K562 (cell line): ENCODE measurements at regions not wholly inside any gene's neighbourhood (a gene's known extent, or its start where the extent isn't known, plus 50 kb on each side); places are given as distances from the start of the nearest gene placed in this dataset.
"Not testable (repeated sequence)": the region's sequence is repeated elsewhere in the genome, so short reads cannot be mapped to it uniquely, and the experiment has no call there.

Experiments
- ATAC-seq: fragments of 200-7000 bp; cut with Tn5 transposase; 3 replicates; pipeline ENCODE4 v1.9.1; 2020; ENCODE audit warnings: moderate library complexity
- BruUV-seq: library from RNA; stranded (reverse); fragments of 400-500 nt; replicated peaks from 2 replicates; lab custom pipeline; 2021; lab: Mats Ljungman, UMichigan
- CTCF ChIA-PET: fragments of 300-600 bp; formaldehyde crosslinking; extraction: SDS; loops from one replicate; lab custom pipeline; 2021; ENCODE audit warnings: low intra/inter-chr PET ratio; lab: Yijun Ruan, JAX
- POLR2A ChIA-PET: fragments of 300-600, 350-650 bp; sonication (Branson Sonifier 250); formaldehyde crosslinking; extraction: SDS; loops from one replicate; lab custom pipeline; 2021; ENCODE audit warnings: antibody characterized with exemption, inconsistent platforms; lab: Yijun Ruan, JAX
- DNase-seq, 4 experiments: peaks; one replicate each; pipeline versions ENCODE4 v3.0.0 to v3.0.0-alpha.2; 2011 to 2018; ENCODE audit warnings: low spot score in 3 of 4, mixed read lengths in 3 of 4; ENCODE audit errors: extremely low read depth in 1 of 4
- FAIRE-seq: peaks from 2 replicates; lab custom pipeline; 2011; peaks lifted over from hg19 to GRCh38; lab: Jason Lieb, UNC
- H2AFZ ChIP-seq: 2 replicates; pipeline ENCODE4 v1.6.0; 2011; ENCODE audit warnings: low read depth, low read length, control low read depth, inconsistent platforms
- H3K27ac ChIP-seq: fragments of 200-600 bp; 3 replicates; pipeline ENCODE4 v1.8.0; 2011; ENCODE audit warnings: low read depth, mild to moderate bottlenecking, control low read depth, inconsistent platforms, low read length, moderate library complexity, mixed read lengths; ENCODE audit errors: extremely low read depth
- H3K27me3 ChIP-seq, 2 experiments: fragments of 300-600 bp in 1 of 2; 2 replicates in 1 of 2; 3 replicates in 1 of 2; pipeline versions ENCODE4 v1.6.0 to v1.8.0; 2011; ENCODE audit warnings: inconsistent platforms in 2 of 2, low read length in 2 of 2, mild to moderate bottlenecking in 1 of 2, mixed read lengths in 1 of 2, moderate library complexity in 1 of 2; ENCODE audit not compliant: control insufficient read depth in 2 of 2, insufficient read depth in 2 of 2
- H3K36me3 ChIP-seq: fragments of 300-600 bp; 3 replicates; pipeline ENCODE4 v1.8.0; 2011; ENCODE audit warnings: mild to moderate bottlenecking, low read length, inconsistent platforms; ENCODE audit not compliant: control insufficient read depth, insufficient read depth
- H3K4me1 ChIP-seq, 2 experiments: fragments of 200-600 bp in 1 of 2; replicated peaks in 1 of 2; 2 replicates in 1 of 2; 3 replicates in 1 of 2; pipeline versions ENCODE4 v1.5.1 to v1.8.0; 2011; ENCODE audit warnings: inconsistent platforms in 2 of 2, low read length in 2 of 2, mild to moderate bottlenecking in 1 of 2, mixed read lengths in 1 of 2, moderate library complexity in 1 of 2; ENCODE audit not compliant: control insufficient read depth in 2 of 2, insufficient read depth in 2 of 2
- H3K4me2 ChIP-seq: 2 replicates; pipeline ENCODE4 v1.6.1; 2011; ENCODE audit warnings: low read length, control low read depth, inconsistent platforms, mixed read lengths; ENCODE audit not compliant: insufficient read depth
- H3K4me3 ChIP-seq: fragments of 200-600 bp; sonication (generic), shearing (Covaris generic); 2 replicates; pipeline ENCODE4 v1.5.1; 2016; ENCODE audit warnings: control low read depth, inconsistent platforms
- H3K79me2 ChIP-seq: fragments of 200-600 bp; 3 replicates; pipeline ENCODE4 v1.8.0; 2011; ENCODE audit warnings: low read length, inconsistent platforms; ENCODE audit not compliant: control insufficient read depth, insufficient read depth
- H3K9ac ChIP-seq, 2 experiments: 2 replicates each; pipeline versions ENCODE4 v1.6.0 to v1.6.1; 2011; ENCODE audit warnings: low read depth in 2 of 2, low read length in 2 of 2, control low read depth in 1 of 2, inconsistent platforms in 1 of 2, mild to moderate bottlenecking in 1 of 2, mixed read lengths in 1 of 2; ENCODE audit not compliant: insufficient read depth in 1 of 2
- H3K9me1 ChIP-seq: one replicate; pipeline ENCODE4 v1.6.0; 2011; ENCODE audit warnings: inconsistent platforms, mild to moderate bottlenecking, low read length, moderate library complexity; ENCODE audit not compliant: control insufficient read depth, insufficient read depth
- H3K9me3 ChIP-seq: replicated peaks from 2 replicates; pipeline ENCODE4 v1.5.1; 2011; ENCODE audit warnings: low read depth, low read length, inconsistent platforms; ENCODE audit not compliant: control insufficient read depth, insufficient read depth
- H4K20me1 ChIP-seq: replicated peaks from 2 replicates; pipeline ENCODE4 v1.6.1; 2011; ENCODE audit warnings: low read length, inconsistent platforms, mixed read lengths; ENCODE audit not compliant: control insufficient read depth, insufficient read depth
- MTA2 ChIP-seq: fragments of 450-650 bp; IDR thresholded peaks from 2 replicates; pipeline ENCODE4 v1.6.1; 2016; ENCODE audit warnings: low read depth
- POLR2AphosphoS5 ChIP-seq: IDR thresholded peaks from 2 replicates; pipeline ENCODE4 v1.6.1; 2011; ENCODE audit warnings: mild to moderate bottlenecking, low read depth, low read length, moderate library complexity; ENCODE audit not compliant: control insufficient read depth, insufficient read depth
- PRDM10 ChIP-seq: fragments of 450-650 bp; IDR thresholded peaks from 2 replicates; pipeline ENCODE4 v1.6.1; 2018; ENCODE audit not compliant: partially characterized antibody
- ZKSCAN1 ChIP-seq: fragments of 150-350 bp; IDR thresholded peaks from 2 replicates; pipeline ENCODE4 v1.6.1; 2016; ENCODE audit warnings: low read depth, low read length
- ZNF518B ChIP-seq: fragments of 250-450 bp; sonication (Bioruptor Pico); IDR thresholded peaks from 2 replicates; pipeline ENCODE4 v1.5.0; 2021; ENCODE audit warnings: mild to moderate bottlenecking, moderate library complexity
- ZNF584 ChIP-seq: fragments of 200-800 bp; sonication (Bioruptor generic); IDR thresholded peaks from 2 replicates; pipeline ENCODE4 v1.6.1; 2016; ENCODE audit warnings: low read depth, mild to moderate bottlenecking, missing genetic modification characterization, missing compliant biosample characterization
- WGBS: fragments of 100-300 bp; shearing (Covaris generic); methylation state at CpG from one replicate; pipeline ENCODE4 v1.1.6; 2016; ENCODE audit warnings: low coverage, mixed read lengths; ENCODE audit not compliant: insufficient coverage; ENCODE audit errors: missing lambda C conversion rate; 5-methylcytosine and 5-hydroxymethylcytosine counted together
- in situ Hi-C: fragments of 300-500 bp; cut with MboI; formaldehyde crosslinking; loops from 4 replicates; pipeline ENCODE4 v1.15.0; 2018; ENCODE audit warnings: inconsistent platforms, mixed read lengths
- intact Hi-C: fragments of 100-400 bp; cut with micrococcal nuclease; formaldehyde crosslinking; loops from 2 replicates; pipeline ENCODE4 v1.14.2; 2022

DNA sequence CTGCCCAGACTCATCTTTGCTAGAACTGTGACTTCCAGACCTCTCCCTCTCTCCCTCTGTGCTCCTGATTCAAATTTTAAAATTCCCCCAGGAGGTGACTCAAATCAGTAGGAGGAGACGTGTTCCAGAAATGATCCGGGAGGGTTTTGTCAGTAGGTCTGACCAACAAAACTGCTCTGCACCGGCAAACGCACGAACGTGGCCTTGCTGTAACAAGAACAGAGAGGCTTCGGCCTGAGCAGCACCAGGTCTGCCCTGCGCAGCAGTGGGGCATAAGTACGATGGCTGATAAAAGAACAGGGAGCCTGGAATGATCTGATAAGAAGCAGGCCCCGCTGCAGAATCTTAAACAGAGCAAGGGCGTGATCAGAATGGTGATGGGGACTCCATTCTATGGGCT, 152.7 kb upstream of the AUTS2 start:
- in situ Hi-C loops: no loop called here
- intact Hi-C loops: no loop called here
- POLR2A ChIA-PET: interaction anchor here (0.6 kb wide), 1 partner anchor 23 kb away, joined by 3 read pairs; no protein-coding TSS in a partner anchor
- H4K20me1 ChIP-seq: no peaks in the 10 kb centered on the region
- no peak overlapping the region for H2AFZ ChIP-seq
- H3K4me2 ChIP-seq: no peak overlapping the region
- no TSS peak for BruUV-seq
- no peaks in the 10 kb centered on the region for H3K4me1 ChIP-seq
- H3K27me3 ChIP-seq: peaks cover 0 to 4% of the 10 kb centered on the region in 2 experiments; a peak in 1 of 5 replicates
- CTCF ChIA-PET: no interaction called here
- FAIRE-seq (no peak), DNase-seq (no peak)
- no peak overlapping the region for H3K27ac ChIP-seq
- H3K4me3 ChIP-seq: no peak overlapping the region
- WGBS: 0% methylated on average over 11 of the region's 11 CpGs
- TF ChIP-seq ZNF584 (no peak), POLR2AphosphoS5 (no peak), PRDM10 (no peak), ZKSCAN1 (no peak), MTA2 (no peak), ZNF518B (no peak)
- TF ChIP-seq, all 486 proteins: peak for 0
- Histone ChIP-seq H3K9me1 (no peaks in the 10 kb centered on the region), H3K9me3 (no peaks in the 10 kb centered on the region), H3K9ac (no peak overlapping the region; a peak in 1 of 4 replicates), H3K79me2 (no peaks in the 10 kb centered on the region), H3K36me3 (no peaks in the 10 kb centered on the region)
- ATAC-seq: no peak

GRCh38 chr7:69446213-69446612, 152.1 kb upstream of the AUTS2 start:
- FAIRE-seq, DNase-seq, H3K9ac ChIP-seq, H3K9me1 ChIP-seq, H3K9me3 ChIP-seq, H4K20me1 ChIP-seq, H2AFZ ChIP-seq, in situ Hi-C loops, H3K79me2 ChIP-seq, H3K27me3 ChIP-seq, H3K36me3 ChIP-seq, H3K4me3 ChIP-seq, H3K4me1 ChIP-seq, intact Hi-C loops, POLR2A ChIA-PET, CTCF ChIA-PET, ATAC-seq, H3K4me2 ChIP-seq, H3K27ac ChIP-seq, BruUV-seq: not testable (repeated sequence)
- WGBS: 6% methylated on average over 7 of the region's 7 CpGs
